GM10266 (cell line): ENCODE measurements at regions not wholly inside any gene's neighbourhood (a gene's known extent, or its start where the extent isn't known, plus 50 kb on each side); places are given as distances from the start of the nearest gene placed in this dataset.

Experiments
- DNase-seq: peaks from one replicate; pipeline ENCODE4 v3.0.0; 2012; ENCODE audit errors: extremely low spot score
- CTCF ChIP-seq: IDR thresholded peaks from 2 replicates; pipeline ENCODE4 v1.5.1; 2012; ENCODE audit warnings: mild to moderate bottlenecking, low read depth; ENCODE audit not compliant: control insufficient read depth, insufficient read depth; ENCODE audit errors: missing control alignments

- no peak for TF ChIP-seq CTCF
- DNase-seq, result no peak
These were observed 126.5 kb upstream of the SLC7A14 start for GRCh38 chr3:170712336-170712735.

DNA sequence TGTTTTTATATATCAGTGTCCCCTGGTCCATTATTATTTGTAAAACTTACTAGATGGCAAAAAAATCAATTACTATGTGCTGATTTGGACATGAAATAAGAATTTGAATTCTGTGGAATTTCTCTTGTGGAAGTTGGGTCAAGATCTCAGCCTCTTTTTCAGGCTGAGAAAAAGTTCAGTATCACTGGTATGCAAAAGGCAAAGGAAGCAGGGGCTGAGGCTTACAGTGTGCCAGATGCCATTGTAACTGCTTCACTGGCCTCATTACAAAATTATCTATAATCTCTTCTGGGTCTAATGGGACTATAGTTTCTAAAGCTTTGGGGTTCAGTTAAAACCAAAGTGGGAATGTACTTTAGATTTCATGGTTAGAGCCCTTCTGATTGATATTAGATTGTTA is 125.9 kb upstream of the SLC7A14 start:
- no peak for DNase-seq
- no peak for TF ChIP-seq CTCF

- no peak for TF ChIP-seq CTCF
- DNase-seq, result no peak
These were observed 123.2 kb upstream of the SLC7A14 start for GRCh38 chr3:170709046-170709445.

DNA sequence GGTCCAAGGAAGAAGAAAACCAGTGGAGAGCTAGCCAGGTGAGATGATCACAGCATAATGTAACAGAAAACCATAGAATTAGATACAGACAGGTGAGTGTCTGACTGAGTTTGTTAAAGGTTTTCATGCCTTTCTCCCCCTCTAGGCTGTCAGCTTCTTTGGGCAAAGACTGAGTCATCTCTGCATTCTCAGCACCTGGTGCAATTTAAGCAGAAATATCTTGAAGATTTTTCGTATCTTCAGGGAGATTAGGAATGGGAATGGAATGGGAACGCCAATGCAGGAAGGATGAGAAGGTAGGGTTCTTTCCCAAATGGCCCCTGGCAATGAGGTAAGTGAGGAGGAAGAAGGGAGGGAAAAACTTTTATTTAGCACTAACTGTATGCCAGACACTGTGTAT is 122.0 kb upstream of the SLC7A14 start:
- no peak for TF ChIP-seq CTCF
- DNase-seq, result no peak

DNA sequence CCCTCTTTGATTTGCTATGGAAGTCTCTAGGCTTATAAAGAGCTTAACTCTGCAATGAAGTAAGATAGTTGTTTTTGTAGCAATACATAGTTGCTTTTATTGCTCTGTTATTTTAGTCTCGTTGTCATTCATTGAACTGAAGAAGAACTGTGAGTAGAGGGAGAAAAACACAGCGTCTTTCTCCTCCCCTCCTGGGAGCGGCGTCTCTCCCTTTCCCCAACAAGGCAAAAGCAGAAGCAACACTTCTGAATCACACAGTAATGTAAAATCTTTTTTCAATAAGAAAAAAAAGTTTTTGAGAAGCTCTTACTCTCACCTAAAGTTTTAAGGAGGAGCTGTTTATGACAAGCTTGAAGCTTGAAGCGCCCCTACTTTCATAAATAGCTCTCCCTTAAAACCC is 119.3 kb upstream of the SLC7A14 start:
- TF ChIP-seq CTCF, result no peak
- no peak for DNase-seq

GRCh38 chr3:170703121-170703588 is 117.3 kb upstream of the SLC7A14 start:
- no peak for TF ChIP-seq CTCF
- DNase-seq, result no peak

- no peak for TF ChIP-seq CTCF
- DNase-seq, result no peak
These were observed 116.1 kb upstream of the SLC7A14 start for GRCh38 chr3:170701696-170702678.
